ENCODE measurements at regions not wholly inside any gene's neighbourhood (a gene's known extent, or its start where the extent isn't known, plus 50 kb on each side); places are given as distances from the start of the nearest gene placed in this dataset.

DNA sequence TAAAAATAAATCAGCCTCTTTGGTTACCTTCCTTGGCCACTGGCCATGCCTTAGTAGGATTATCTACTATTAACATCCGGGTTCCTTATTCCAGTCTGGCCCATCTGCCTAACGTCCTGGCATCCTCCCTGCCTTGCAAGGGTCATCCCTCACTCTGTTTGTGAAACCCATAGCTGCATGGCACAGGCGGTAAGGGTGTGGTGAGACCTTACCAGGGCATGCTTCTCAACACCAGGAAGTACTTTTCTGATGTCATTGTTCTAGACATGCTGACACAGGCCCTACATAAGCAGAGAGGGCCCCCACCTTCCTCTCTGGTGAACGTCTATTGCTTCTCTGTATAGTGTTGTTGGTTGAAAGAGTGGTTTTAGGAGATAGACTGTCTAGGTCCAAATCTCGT is 296.8 kb upstream of the SPRED2 start:
- TF ChIP-seq, protein P1, sequence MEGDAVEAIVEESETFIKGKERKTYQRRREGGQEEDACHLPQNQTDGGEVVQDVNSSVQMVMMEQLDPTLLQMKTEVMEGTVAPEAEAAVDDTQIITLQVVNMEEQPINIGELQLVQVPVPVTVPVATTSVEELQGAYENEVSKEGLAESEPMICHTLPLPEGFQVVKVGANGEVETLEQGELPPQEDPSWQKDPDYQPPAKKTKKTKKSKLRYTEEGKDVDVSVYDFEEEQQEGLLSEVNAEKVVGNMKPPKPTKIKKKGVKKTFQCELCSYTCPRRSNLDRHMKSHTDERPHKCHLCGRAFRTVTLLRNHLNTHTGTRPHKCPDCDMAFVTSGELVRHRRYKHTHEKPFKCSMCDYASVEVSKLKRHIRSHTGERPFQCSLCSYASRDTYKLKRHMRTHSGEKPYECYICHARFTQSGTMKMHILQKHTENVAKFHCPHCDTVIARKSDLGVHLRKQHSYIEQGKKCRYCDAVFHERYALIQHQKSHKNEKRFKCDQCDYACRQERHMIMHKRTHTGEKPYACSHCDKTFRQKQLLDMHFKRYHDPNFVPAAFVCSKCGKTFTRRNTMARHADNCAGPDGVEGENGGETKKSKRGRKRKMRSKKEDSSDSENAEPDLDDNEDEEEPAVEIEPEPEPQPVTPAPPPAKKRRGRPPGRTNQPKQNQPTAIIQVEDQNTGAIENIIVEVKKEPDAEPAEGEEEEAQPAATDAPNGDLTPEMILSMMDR (conservative IDR thresholded peaks at IDR 0.05), result no peak
- TF ChIP-seq ZFX (IDR thresholded peaks at IDR 0.05), result no peak

Measured in C4-2B (cell line).